GM23338 (cell line): ENCODE measurements at regions not wholly inside any gene's neighbourhood (a gene's known extent, or its start where the extent isn't known, plus 50 kb on each side); places are given as distances from the start of the nearest gene placed in this dataset.

Source experiments
- ATAC-seq: fragments of 200-7000 bp; cut with Tn5 transposase; 3 replicates; pipeline ENCODE4 v1.9.1; 2020
- DNase-seq: peaks from one replicate; pipeline ENCODE4 v3.0.0-alpha.2; 2015; ENCODE audit warnings: low spot score
- H2AFZ ChIP-seq: fragments of 200-600 bp; sonication (generic); 2 replicates; pipeline ENCODE4 v1.8.0; 2016; ENCODE audit warnings: antibody characterized with exemption, mild to moderate bottlenecking, moderate library complexity
- H3F3A ChIP-seq: fragments of 200-600 bp; sonication (generic); replicated peaks from 2 replicates; pipeline ENCODE4 v1.8.0; 2017; ENCODE audit warnings: antibody characterized with exemption, mixed run types, low read depth
- H3K27ac ChIP-seq: fragments of 200-600 bp; sonication (generic); 2 replicates; pipeline ENCODE4 v1.6.1; 2016; ENCODE audit warnings: low read depth
- H3K27me3 ChIP-seq: fragments of 200-600 bp; sonication (generic); 2 replicates; pipeline ENCODE4 v1.8.0; 2016; ENCODE audit warnings: mild to moderate bottlenecking, mixed run types, moderate library complexity; ENCODE audit not compliant: insufficient read depth
- H3K36me3 ChIP-seq: fragments of 200-600 bp; sonication (generic); 2 replicates; pipeline ENCODE4 v1.8.0; 2016; ENCODE audit warnings: mild to moderate bottlenecking; ENCODE audit not compliant: insufficient read depth
- H3K4me1 ChIP-seq: fragments of 200-600 bp; sonication (generic); 2 replicates; pipeline ENCODE4 v1.8.0; 2016; ENCODE audit warnings: mild to moderate bottlenecking, moderate library complexity; ENCODE audit not compliant: insufficient read depth
- H3K4me2 ChIP-seq: fragments of 200-600 bp; sonication (generic); 2 replicates; pipeline ENCODE4 v1.7.1; 2017; ENCODE audit warnings: mixed run types
- H3K4me3 ChIP-seq: fragments of 200-600 bp; sonication (generic); 2 replicates; pipeline ENCODE4 v1.6.1; 2016; ENCODE audit warnings: mixed run types
- H3K79me2 ChIP-seq: fragments of 200-600 bp; sonication (generic); replicated peaks from 2 replicates; pipeline ENCODE4 v1.8.0; 2017; ENCODE audit warnings: mild to moderate bottlenecking; ENCODE audit not compliant: insufficient read depth
- H3K9me2 ChIP-seq: fragments of 200-600 bp; sonication (generic); 2 replicates; pipeline ENCODE4 v1.8.0; 2017; ENCODE audit not compliant: insufficient read depth
- H4K20me1 ChIP-seq: fragments of 200-600 bp; sonication (generic); replicated peaks from 2 replicates; pipeline ENCODE4 v1.8.0; 2017; ENCODE audit warnings: mild to moderate bottlenecking; ENCODE audit not compliant: insufficient read depth
- H3K27ac Mint-ChIP-seq: 2 replicates; pipeline ENCODE4 v1.8.0; 2020; ENCODE audit warnings: inconsistent platforms, mild to moderate bottlenecking, moderate library complexity, mixed read lengths
- H3K27me3 Mint-ChIP-seq: 3 replicates; pipeline ENCODE4 v1.8.0; 2022; ENCODE audit warnings: low read depth, mild to moderate bottlenecking, moderate library complexity, mixed read lengths, inconsistent platforms; ENCODE audit not compliant: insufficient read depth, poor library complexity
- H3K36me3 Mint-ChIP-seq: 3 replicates; pipeline ENCODE4 v1.8.0; 2021; ENCODE audit warnings: low read depth, mild to moderate bottlenecking, inconsistent platforms, moderate library complexity, mixed read lengths
- H3K4me1 Mint-ChIP-seq: 3 replicates; pipeline ENCODE4 v1.8.0; 2020; ENCODE audit warnings: mild to moderate bottlenecking, inconsistent platforms, mixed read lengths
- H3K4me3 Mint-ChIP-seq: 3 replicates; pipeline ENCODE4 v1.8.0; 2021; ENCODE audit warnings: moderate library complexity, mild to moderate bottlenecking, inconsistent platforms, mixed read lengths
- H3K9me3 Mint-ChIP-seq: 3 replicates; pipeline ENCODE4 v1.8.0; 2020; ENCODE audit warnings: moderate library complexity, mild to moderate bottlenecking, inconsistent platforms, mixed read lengths
- CREB1 ChIP-seq: fragments of 250-450 bp; sonication (Bioruptor Pico); IDR thresholded peaks from 2 replicates; pipeline ENCODE4 v1.5.0; 2020; ENCODE audit warnings: low read depth, mild to moderate bottlenecking, moderate library complexity
- EZH2 ChIP-seq: fragments of 200-600 bp; sonication (generic); IDR thresholded peaks from one replicate; pipeline ENCODE4 v1.8.0; 2017; ENCODE audit warnings: antibody characterized with exemption, mild to moderate bottlenecking, low read depth; ENCODE audit not compliant: unreplicated experiment
- EZH2phosphoT487 ChIP-seq: fragments of 200-600 bp; sonication (generic); IDR thresholded peaks from one replicate; pipeline ENCODE4 v1.8.1; 2018; ENCODE audit warnings: antibody characterized with exemption; ENCODE audit not compliant: unreplicated experiment
- JUNB ChIP-seq: IDR thresholded peaks from one replicate; pipeline ENCODE4 v1.6.1; 2016; ENCODE audit warnings: antibody characterized with exemption; ENCODE audit not compliant: unreplicated experiment
- NANOG ChIP-seq: IDR thresholded peaks from 2 replicates; pipeline ENCODE4 v1.6.1; 2016; ENCODE audit warnings: antibody characterized with exemption, borderline replicate concordance
- POLR2AphosphoS5 ChIP-seq: IDR thresholded peaks from 2 replicates; pipeline ENCODE4 v1.6.1; 2016; ENCODE audit warnings: antibody characterized with exemption, low read depth
- STAT1 ChIP-seq: IDR thresholded peaks from one replicate; pipeline ENCODE4 v1.6.1; 2016; ENCODE audit warnings: antibody characterized with exemption; ENCODE audit not compliant: unreplicated experiment
- ZNF114 ChIP-seq: fragments of 250-450 bp; sonication (Bioruptor Pico); IDR thresholded peaks from 2 replicates; pipeline ENCODE4 v1.5.0; 2020; ENCODE audit warnings: mild to moderate bottlenecking, moderate library complexity
- ZNF331 ChIP-seq: fragments of 250-450 bp; sonication (Bioruptor Pico); IDR thresholded peaks from 2 replicates; pipeline ENCODE4 v1.5.0; 2020; ENCODE audit warnings: low read depth, mild to moderate bottlenecking, moderate library complexity
- TF ChIP-seq, protein P1 (sequence below): IDR thresholded peaks from 2 replicates; pipeline ENCODE4 v1.6.1; 2016; ENCODE audit warnings: antibody characterized with exemption
- TF ChIP-seq, protein P2 (sequence below): fragments of 250-450 bp; sonication (Bioruptor Pico); IDR thresholded peaks from 2 replicates; pipeline ENCODE4 v1.5.0; 2020; ENCODE audit warnings: mild to moderate bottlenecking, moderate library complexity
- TF ChIP-seq, protein P3 (sequence below): IDR thresholded peaks from one replicate; pipeline ENCODE4 v1.6.1; 2018; ENCODE audit warnings: antibody characterized with exemption; ENCODE audit not compliant: unreplicated experiment
- TF ChIP-seq, protein P4 (sequence below), 2 experiments: fragments of 200-600 bp in 1 of 2; sonication (generic) in 1 of 2; conservative IDR thresholded peaks; 2 replicates each; pipeline versions ENCODE4 v1.5.1 to v1.6.1; 2016 to 2017; ENCODE audit warnings: antibody characterized with exemption in 2 of 2, low read depth in 2 of 2, mild to moderate bottlenecking in 2 of 2, moderate library complexity in 1 of 2

DNA sequence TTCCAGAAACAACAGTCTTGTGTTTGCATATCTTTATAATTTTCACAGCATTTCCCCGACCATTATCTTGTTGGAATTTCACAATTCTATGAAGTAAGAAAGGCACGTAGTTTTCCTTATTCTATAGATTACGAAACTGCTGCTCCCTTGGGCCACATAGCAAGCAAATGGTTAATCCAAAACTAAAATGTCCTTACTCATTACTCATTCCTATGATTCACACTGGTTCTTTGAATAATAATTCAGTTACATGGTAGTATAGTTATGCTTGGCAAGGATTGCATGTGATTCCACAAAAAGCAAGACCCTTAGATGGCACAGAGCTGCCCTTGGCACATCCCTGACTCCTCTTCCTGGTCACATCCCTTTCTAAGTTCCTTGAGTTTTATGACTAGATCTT is 51.2 kb downstream of the OR13H1 start:
- Histone ChIP-seq H3K27ac (no peak overlapping the region), H2AFZ (no peak overlapping the region), H3K9me2 (no peaks in the 10 kb centered on the region), H3K4me1 (no peaks in the 10 kb centered on the region), H3K27me3 (no peaks in the 10 kb centered on the region), H3K4me2 (no peak overlapping the region), H3K79me2 (no peaks in the 10 kb centered on the region), H3K36me3 (no peaks in the 10 kb centered on the region), H3K4me3 (no peak overlapping the region), H4K20me1 (no peaks in the 10 kb centered on the region), H3F3A (no peaks in the 10 kb centered on the region)
- Mint-ChIP-seq H3K9me3 (no peaks in the 10 kb centered on the region), H3K4me3 (no peak overlapping the region), H3K36me3 (no peaks in the 10 kb centered on the region), H3K4me1 (no peaks in the 10 kb centered on the region), H3K27me3 (no peaks in the 10 kb centered on the region), H3K27ac (no peak overlapping the region)
- no peak for DNase-seq
- no peak for ATAC-seq
- TF ChIP-seq POLR2AphosphoS5 (no peak), ZNF114 (CRISPR knock-in tag) (no peak), EZH2phosphoT487 (no peak), NANOG (no peak), STAT1 (no peak), EZH2 (no peak), CREB1 (CRISPR knock-in tag) (no peak), ZNF331 (CRISPR knock-in tag) (no peak), JUNB (no peak)
- TF ChIP-seq, protein P1, sequence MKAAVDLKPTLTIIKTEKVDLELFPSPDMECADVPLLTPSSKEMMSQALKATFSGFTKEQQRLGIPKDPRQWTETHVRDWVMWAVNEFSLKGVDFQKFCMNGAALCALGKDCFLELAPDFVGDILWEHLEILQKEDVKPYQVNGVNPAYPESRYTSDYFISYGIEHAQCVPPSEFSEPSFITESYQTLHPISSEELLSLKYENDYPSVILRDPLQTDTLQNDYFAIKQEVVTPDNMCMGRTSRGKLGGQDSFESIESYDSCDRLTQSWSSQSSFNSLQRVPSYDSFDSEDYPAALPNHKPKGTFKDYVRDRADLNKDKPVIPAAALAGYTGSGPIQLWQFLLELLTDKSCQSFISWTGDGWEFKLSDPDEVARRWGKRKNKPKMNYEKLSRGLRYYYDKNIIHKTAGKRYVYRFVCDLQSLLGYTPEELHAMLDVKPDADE = no peak
- TF ChIP-seq, protein P2, sequence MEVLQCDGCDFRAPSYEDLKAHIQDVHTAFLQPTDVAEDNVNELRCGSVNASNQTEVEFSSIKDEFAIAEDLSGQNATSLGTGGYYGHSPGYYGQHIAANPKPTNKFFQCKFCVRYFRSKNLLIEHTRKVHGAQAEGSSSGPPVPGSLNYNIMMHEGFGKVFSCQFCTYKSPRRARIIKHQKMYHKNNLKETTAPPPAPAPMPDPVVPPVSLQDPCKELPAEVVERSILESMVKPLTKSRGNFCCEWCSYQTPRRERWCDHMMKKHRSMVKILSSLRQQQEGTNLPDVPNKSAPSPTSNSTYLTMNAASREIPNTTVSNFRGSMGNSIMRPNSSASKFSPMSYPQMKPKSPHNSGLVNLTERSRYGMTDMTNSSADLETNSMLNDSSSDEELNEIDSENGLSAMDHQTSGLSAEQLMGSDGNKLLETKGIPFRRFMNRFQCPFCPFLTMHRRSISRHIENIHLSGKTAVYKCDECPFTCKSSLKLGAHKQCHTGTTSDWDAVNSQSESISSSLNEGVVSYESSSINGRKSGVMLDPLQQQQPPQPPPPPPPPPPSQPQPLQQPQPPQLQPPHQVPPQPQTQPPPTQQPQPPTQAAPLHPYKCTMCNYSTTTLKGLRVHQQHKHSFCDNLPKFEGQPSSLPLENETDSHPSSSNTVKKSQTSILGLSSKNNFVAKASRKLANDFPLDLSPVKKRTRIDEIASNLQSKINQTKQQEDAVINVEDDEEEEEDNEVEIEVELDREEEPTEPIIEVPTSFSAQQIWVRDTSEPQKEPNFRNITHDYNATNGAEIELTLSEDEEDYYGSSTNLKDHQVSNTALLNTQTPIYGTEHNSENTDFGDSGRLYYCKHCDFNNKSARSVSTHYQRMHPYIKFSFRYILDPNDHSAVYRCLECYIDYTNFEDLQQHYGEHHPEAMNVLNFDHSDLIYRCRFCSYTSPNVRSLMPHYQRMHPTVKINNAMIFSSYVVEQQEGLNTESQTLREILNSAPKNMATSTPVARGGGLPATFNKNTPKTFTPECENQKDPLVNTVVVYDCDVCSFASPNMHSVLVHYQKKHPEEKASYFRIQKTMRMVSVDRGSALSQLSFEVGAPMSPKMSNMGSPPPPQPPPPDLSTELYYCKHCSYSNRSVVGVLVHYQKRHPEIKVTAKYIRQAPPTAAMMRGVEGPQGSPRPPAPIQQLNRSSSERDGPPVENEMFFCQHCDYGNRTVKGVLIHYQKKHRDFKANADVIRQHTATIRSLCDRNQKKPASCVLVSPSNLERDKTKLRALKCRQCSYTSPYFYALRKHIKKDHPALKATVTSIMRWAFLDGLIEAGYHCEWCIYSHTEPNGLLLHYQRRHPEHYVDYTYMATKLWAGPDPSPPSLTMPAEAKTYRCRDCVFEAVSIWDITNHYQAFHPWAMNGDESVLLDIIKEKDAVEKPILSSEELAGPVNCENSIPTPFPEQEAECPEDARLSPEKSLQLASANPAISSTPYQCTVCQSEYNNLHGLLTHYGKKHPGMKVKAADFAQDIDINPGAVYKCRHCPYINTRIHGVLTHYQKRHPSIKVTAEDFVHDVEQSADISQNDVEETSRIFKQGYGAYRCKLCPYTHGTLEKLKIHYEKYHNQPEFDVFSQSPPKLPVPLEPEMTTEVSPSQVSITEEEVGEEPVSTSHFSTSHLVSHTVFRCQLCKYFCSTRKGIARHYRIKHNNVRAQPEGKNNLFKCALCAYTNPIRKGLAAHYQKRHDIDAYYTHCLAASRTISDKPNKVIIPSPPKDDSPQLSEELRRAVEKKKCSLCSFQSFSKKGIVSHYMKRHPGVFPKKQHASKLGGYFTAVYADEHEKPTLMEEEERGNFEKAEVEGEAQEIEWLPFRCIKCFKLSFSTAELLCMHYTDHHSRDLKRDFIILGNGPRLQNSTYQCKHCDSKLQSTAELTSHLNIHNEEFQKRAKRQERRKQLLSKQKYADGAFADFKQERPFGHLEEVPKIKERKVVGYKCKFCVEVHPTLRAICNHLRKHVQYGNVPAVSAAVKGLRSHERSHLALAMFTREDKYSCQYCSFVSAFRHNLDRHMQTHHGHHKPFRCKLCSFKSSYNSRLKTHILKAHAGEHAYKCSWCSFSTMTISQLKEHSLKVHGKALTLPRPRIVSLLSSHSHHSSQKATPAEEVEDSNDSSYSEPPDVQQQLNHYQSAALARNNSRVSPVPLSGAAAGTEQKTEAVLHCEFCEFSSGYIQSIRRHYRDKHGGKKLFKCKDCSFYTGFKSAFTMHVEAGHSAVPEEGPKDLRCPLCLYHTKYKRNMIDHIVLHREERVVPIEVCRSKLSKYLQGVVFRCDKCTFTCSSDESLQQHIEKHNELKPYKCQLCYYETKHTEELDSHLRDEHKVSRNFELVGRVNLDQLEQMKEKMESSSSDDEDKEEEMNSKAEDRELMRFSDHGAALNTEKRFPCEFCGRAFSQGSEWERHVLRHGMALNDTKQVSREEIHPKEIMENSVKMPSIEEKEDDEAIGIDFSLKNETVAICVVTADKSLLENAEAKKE (CRISPR knock-in tag) = no peak
- TF ChIP-seq, protein P3, sequence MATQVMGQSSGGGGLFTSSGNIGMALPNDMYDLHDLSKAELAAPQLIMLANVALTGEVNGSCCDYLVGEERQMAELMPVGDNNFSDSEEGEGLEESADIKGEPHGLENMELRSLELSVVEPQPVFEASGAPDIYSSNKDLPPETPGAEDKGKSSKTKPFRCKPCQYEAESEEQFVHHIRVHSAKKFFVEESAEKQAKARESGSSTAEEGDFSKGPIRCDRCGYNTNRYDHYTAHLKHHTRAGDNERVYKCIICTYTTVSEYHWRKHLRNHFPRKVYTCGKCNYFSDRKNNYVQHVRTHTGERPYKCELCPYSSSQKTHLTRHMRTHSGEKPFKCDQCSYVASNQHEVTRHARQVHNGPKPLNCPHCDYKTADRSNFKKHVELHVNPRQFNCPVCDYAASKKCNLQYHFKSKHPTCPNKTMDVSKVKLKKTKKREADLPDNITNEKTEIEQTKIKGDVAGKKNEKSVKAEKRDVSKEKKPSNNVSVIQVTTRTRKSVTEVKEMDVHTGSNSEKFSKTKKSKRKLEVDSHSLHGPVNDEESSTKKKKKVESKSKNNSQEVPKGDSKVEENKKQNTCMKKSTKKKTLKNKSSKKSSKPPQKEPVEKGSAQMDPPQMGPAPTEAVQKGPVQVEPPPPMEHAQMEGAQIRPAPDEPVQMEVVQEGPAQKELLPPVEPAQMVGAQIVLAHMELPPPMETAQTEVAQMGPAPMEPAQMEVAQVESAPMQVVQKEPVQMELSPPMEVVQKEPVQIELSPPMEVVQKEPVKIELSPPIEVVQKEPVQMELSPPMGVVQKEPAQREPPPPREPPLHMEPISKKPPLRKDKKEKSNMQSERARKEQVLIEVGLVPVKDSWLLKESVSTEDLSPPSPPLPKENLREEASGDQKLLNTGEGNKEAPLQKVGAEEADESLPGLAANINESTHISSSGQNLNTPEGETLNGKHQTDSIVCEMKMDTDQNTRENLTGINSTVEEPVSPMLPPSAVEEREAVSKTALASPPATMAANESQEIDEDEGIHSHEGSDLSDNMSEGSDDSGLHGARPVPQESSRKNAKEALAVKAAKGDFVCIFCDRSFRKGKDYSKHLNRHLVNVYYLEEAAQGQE = no peak
- TF ChIP-seq, protein P4, sequence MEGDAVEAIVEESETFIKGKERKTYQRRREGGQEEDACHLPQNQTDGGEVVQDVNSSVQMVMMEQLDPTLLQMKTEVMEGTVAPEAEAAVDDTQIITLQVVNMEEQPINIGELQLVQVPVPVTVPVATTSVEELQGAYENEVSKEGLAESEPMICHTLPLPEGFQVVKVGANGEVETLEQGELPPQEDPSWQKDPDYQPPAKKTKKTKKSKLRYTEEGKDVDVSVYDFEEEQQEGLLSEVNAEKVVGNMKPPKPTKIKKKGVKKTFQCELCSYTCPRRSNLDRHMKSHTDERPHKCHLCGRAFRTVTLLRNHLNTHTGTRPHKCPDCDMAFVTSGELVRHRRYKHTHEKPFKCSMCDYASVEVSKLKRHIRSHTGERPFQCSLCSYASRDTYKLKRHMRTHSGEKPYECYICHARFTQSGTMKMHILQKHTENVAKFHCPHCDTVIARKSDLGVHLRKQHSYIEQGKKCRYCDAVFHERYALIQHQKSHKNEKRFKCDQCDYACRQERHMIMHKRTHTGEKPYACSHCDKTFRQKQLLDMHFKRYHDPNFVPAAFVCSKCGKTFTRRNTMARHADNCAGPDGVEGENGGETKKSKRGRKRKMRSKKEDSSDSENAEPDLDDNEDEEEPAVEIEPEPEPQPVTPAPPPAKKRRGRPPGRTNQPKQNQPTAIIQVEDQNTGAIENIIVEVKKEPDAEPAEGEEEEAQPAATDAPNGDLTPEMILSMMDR (conservative IDR thresholded peaks at IDR 0.05; ENCODE audit: low read depth in 2 of 2) = no peak
